ENCODE measurements at regions not wholly inside any gene's neighbourhood (a gene's known extent, or its start where the extent isn't known, plus 50 kb on each side); places are given as distances from the start of the nearest gene placed in this dataset.

GRCh38 chr5:30324083-30324482 lies 869.4 kb upstream of the CDH6 start:
- FAIRE-seq (no peak), DNase-seq (ENCODE audit: low read depth, low spot score) (no peak)
- H3K9ac ChIP-seq (replicated peaks; ENCODE audit: extremely low read depth, insufficient read depth, low read length), result no peak overlapping the region
- no peak overlapping the region for H3K4me2 ChIP-seq (ENCODE audit: insufficient read depth, low read length)
- no peaks in the 10 kb centered on the region for H3K79me2 ChIP-seq (ENCODE audit: control insufficient read depth, insufficient read depth, low read length)
- H3K9me1 ChIP-seq (replicated peaks; ENCODE audit: control insufficient read depth, extremely low read depth, insufficient read depth, low read length), result no peaks in the 10 kb centered on the region
- TF ChIP-seq JUN (IDR thresholded peaks at IDR 0.05; ENCODE audit: borderline replicate concordance, insufficient read depth, insufficient read length, low read depth) (no peak), CTCF (IDR thresholded peaks at IDR 0.05; ENCODE audit: extremely low read depth in 1 of 2, insufficient read depth in 1 of 2, low read depth in 1 of 2, low read length in 2 of 2) (no peak), FOS (IDR thresholded peaks at IDR 0.05; ENCODE audit: borderline replicate concordance, insufficient read depth, low read length) (no peak), POLR2A (IDR thresholded peaks at IDR 0.05; ENCODE audit: low read depth, low read length) (no peak), POLR2AphosphoS5 (IDR thresholded peaks at IDR 0.05; ENCODE audit: insufficient read depth, low read depth, low read length) (no peak), MYC (IDR thresholded peaks at IDR 0.05; ENCODE audit: low read depth, low read length) (no peak), GATA2 (IDR thresholded peaks at IDR 0.05; ENCODE audit: insufficient read depth, insufficient read length, low read depth, low read length) (no peak), EZH2 (IDR thresholded peaks at IDR 0.05; ENCODE audit: borderline replicate concordance, low read depth, low read length, severe bottlenecking) (no peak), MAX (IDR thresholded peaks at IDR 0.05; ENCODE audit: insufficient read depth, insufficient read length) (no peak)
- ChIA-PET CTCF (no interaction called here), POLR2A (no interaction called here)
- no peaks in the 10 kb centered on the region for H4K20me1 ChIP-seq (replicated peaks; ENCODE audit: control insufficient read depth, extremely low read depth, insufficient read depth, low read length)
- H3K4me3 ChIP-seq (replicated peaks in 1 of 3; ENCODE audit: insufficient read depth in 1 of 3, low read depth in 1 of 3, low read length in 3 of 3), result no peak overlapping the region
- H3K9me3 ChIP-seq (replicated peaks; ENCODE audit: control insufficient read depth, insufficient read depth, low read length), result no peaks in the 10 kb centered on the region
- no peak overlapping the region for H3K27ac ChIP-seq (ENCODE audit: insufficient read depth, low read depth, low read length)
- no peaks in the 10 kb centered on the region for H3K27me3 ChIP-seq (ENCODE audit: control insufficient read depth in 2 of 2, insufficient read depth in 2 of 2, low read length in 2 of 2)
- H3K36me3 ChIP-seq (ENCODE audit: control insufficient read depth in 2 of 2, extremely low read depth in 1 of 2, insufficient read depth in 2 of 2, low read length in 2 of 2), result no peaks in the 10 kb centered on the region
- H2AFZ ChIP-seq (ENCODE audit: low read depth, low read length), result no peak overlapping the region
- dilution Hi-C loops (cut with MboI; ENCODE audit: extremely low pct_ligation_motif_present, low sequenced_read_pairs) (no loop called here), intact Hi-C loops (cut with micrococcal nuclease) (no loop called here)
- no peaks in the 10 kb centered on the region for H3K4me1 ChIP-seq (ENCODE audit: control insufficient read depth, extremely low read depth, insufficient read depth, low read length)
- no TSS peak for BruUV-seq (replicated peaks)

All from endothelial cell of umbilical vein (primary cell).